GM12872 (cell line): ENCODE measurements at regions not wholly inside any gene's neighbourhood (a gene's known extent, or its start where the extent isn't known, plus 50 kb on each side); places are given as distances from the start of the nearest gene placed in this dataset.

Experiments used
- CTCF ChIP-seq: IDR thresholded peaks from 3 replicates; pipeline ENCODE4 v1.5.1; 2011; ENCODE audit warnings: low read depth, mild to moderate bottlenecking, low read length, moderate library complexity; ENCODE audit not compliant: insufficient read depth

DNA sequence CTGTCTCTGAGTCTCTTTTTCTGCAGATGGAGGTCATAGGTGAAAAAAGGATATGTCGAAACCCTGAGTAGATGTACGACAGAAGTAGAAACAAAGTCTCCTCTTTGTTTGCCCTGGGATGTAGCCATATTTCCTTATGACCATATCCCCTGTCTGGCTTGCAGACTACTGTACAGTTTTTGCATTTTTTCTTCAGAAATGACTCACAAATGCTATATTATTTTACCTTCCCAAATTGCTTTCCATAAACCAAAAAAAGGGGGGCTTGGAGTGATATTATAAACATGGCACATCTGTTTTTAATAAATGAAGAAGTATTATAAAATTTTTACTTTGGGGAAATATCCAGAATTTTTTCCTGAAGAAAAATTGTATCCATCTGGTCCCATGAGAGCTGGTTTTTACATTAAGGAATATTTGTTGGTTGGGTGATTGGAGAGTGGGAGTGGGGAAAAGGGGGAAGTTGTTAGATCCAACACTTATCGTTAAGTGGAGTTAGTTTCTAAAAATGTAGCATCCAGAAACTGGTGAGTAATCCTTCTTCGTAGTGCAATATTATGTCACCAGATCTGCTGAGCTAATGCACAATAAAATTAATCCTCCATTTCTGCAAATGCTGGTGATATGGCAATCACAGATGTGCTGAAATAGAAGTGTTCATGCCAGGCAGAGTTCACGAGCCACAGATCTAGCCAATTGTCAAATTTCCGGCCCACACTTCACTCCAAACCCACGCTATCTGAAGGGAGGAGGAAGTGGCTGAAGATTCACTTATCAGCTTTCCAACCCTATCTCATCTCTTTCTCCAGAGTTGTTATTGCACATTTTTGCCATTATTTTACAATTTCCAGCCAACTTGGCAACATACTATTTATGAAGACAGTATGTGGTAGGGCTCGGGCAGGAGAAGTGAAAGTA lies 313.6 kb upstream of the ATP11B start:
- TF ChIP-seq CTCF: no peak

DNA sequence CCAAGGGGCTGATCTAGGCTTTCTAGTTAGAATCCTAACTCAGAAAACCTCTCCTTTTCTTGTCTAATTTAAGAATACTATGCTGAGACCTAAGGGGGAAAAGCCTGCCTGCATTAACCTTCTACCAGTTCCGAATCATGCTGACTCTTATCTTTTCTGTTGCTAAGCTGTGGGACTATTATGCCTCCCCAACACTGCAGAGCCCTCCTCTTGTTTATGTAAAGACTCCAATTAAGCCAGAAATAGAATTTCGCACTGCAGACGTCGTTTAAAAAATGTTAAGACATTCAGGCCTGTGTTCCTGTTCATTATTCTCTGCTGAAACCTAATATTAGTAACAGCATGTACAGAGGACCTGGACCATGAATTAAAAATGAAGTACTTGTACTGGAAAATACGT lies 310.6 kb upstream of the ATP11B start:
- no peak for TF ChIP-seq CTCF

DNA sequence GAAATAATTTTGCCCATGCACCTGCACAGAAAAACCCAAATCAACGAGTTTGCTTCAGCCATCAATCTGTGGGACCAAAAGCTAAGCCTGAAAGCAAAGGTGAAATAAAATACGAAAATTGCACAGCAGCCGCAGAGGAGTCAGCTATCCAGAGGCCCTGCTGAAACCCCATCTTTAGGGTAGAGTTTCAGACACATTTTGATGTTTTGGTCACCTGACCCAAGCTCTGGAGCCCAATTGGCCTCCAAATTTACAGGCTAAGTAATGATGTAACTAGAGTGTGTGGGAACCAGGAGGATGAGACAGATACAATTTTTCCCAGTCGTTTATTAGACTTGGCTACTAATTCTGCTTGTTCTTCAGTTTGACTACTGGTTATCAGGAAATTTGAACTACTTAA lies 308.6 kb upstream of the ATP11B start:
- TF ChIP-seq CTCF: no peak

DNA sequence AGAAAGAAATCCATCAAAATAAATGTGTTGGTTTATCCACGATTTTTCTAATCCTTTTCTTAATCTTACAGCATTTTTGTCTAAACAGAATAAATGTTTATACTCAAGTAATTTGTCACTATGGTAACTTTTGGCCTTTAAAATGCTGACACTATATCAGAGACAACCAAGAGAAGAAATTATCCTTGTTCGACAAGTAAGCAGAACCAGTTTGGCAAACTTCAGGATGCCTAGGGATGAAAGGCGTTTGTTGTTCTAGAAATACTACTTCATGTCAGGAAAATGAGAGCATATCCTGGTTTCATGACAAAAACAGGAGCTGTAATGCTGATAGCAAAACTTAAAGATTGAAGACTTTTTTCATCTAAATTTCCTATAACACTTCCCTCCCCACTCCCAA lies 308.0 kb upstream of the ATP11B start:
- no peak for TF ChIP-seq CTCF

- no peak for TF ChIP-seq CTCF
Measured at GRCh38 chr3:182486463-182486862, 306.8 kb upstream of the ATP11B start.

DNA sequence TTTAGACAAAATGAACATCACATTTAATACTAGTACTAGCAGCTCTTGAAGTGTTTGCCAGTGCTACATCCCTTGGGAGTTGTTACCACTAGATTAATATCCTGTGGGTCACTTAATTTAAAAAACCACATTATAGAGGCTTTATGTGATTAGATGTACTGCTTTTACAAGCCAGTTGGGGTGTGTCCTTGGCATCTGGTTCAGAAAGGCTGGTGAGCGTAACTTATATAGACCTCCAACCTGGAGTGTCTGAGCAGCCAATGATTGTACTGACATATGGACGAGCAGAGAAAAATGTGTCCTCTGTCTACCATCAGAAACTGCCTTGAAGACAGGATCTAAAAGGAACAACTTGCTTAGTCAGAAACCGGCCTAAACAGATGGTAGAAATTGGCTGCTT lies 306.2 kb upstream of the ATP11B start:
- TF ChIP-seq CTCF: no peak

- TF ChIP-seq CTCF: no peak
Measured at GRCh38 chr3:182487611-182488010, 305.7 kb upstream of the ATP11B start.
